ENCODE measurements at regions not wholly inside any gene's neighbourhood (a gene's known extent, or its start where the extent isn't known, plus 50 kb on each side); places are given as distances from the start of the nearest gene placed in this dataset.

DNA sequence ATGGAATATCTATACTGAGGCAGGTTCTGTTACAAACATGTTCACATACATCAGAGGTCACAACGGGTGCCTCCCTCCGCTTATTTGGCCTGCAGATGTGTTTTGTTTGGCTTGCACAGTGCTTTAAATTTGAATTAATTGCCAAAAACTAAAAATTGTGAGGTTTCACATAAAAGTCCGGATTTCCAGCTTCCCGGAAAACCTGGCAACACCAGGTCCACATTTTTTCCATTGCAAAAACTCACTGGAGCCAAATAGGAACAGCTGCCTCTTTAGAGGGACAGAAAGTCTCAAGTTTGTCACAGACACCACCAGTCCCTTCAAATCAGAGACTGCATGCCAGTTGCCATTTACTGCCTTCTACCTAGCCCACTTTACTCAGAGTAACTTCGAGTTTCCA, 205.9 kb upstream of the MDFIC2 start:
- no peak overlapping the region for H3K27ac ChIP-seq
- TF ChIP-seq, protein P1, sequence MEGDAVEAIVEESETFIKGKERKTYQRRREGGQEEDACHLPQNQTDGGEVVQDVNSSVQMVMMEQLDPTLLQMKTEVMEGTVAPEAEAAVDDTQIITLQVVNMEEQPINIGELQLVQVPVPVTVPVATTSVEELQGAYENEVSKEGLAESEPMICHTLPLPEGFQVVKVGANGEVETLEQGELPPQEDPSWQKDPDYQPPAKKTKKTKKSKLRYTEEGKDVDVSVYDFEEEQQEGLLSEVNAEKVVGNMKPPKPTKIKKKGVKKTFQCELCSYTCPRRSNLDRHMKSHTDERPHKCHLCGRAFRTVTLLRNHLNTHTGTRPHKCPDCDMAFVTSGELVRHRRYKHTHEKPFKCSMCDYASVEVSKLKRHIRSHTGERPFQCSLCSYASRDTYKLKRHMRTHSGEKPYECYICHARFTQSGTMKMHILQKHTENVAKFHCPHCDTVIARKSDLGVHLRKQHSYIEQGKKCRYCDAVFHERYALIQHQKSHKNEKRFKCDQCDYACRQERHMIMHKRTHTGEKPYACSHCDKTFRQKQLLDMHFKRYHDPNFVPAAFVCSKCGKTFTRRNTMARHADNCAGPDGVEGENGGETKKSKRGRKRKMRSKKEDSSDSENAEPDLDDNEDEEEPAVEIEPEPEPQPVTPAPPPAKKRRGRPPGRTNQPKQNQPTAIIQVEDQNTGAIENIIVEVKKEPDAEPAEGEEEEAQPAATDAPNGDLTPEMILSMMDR (conservative IDR thresholded peaks at IDR 0.05) = no peak

- no peak for TF ChIP-seq ZFX (IDR thresholded peaks at IDR 0.05)
- TF ChIP-seq, protein P1 (conservative IDR thresholded peaks at IDR 0.05) = no peak
Observed at GRCh38 chr3:70517124-70517890, 204.9 kb upstream of the MDFIC2 start.

GRCh38 chr3:70516076-70516475, 203.6 kb upstream of the MDFIC2 start:
- no peak overlapping the region for H3K27ac ChIP-seq
- TF ChIP-seq, protein P1 (conservative IDR thresholded peaks at IDR 0.05) = no peak
- TF ChIP-seq ZFX (IDR thresholded peaks at IDR 0.05) = no peak

More at GRCh38 chr3:70517124-70517890, 204.9 kb upstream of the MDFIC2 start:
- H3K27ac ChIP-seq = no peak overlapping the region

GRCh38 chr3:70507486-70507885, 195.0 kb upstream of the MDFIC2 start:
- no peak overlapping the region for H3K27ac ChIP-seq
- TF ChIP-seq, protein P1 (conservative IDR thresholded peaks at IDR 0.05) = no peak
- TF ChIP-seq ZFX (IDR thresholded peaks at IDR 0.05) = no peak

GRCh38 chr3:70506775-70507174, 194.3 kb upstream of the MDFIC2 start:
- H3K27ac ChIP-seq = no peak overlapping the region
- TF ChIP-seq ZFX (IDR thresholded peaks at IDR 0.05) = no peak
- TF ChIP-seq, protein P1 (conservative IDR thresholded peaks at IDR 0.05) = no peak

DNA sequence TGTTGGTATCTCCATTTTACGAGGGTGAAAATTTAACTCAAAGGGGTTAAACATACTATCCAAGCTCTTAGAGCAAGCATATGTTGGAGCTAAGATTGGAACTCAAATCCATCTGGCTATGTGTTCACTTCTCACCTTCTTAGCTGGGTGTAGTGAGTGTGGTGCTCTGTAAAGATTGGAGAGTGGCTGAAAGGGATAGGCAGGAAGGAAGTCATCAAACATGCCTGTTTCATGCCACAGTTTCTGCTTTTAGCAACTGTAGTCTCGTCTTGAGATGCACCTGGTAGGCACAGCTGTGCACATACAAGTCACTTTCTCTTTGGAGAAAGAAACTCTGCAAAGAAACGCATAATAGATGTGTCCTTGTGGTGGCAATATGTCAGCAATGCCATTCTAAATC, 189.1 kb upstream of the MDFIC2 start:
- no peak for TF ChIP-seq ZFX (IDR thresholded peaks at IDR 0.05)
- TF ChIP-seq, protein P1 (conservative IDR thresholded peaks at IDR 0.05) = no peak
- no peak overlapping the region for H3K27ac ChIP-seq

- TF ChIP-seq ZFX (IDR thresholded peaks at IDR 0.05) = no peak
- TF ChIP-seq, protein P1 (conservative IDR thresholded peaks at IDR 0.05) = no peak
- no peak overlapping the region for H3K27ac ChIP-seq
Observed at GRCh38 chr3:70488816-70489215, 176.4 kb upstream of the MDFIC2 start.

Data from C4-2B (cell line).